Neural cell (in vitro differentiated cells): ENCODE measurements at regions not wholly inside any gene's neighbourhood (a gene's known extent, or its start where the extent isn't known, plus 50 kb on each side); places are given as distances from the start of the nearest gene placed in this dataset.

Experiments used
- H2AFZ ChIP-seq: fragments of 200-600, 300-800 bp; sonication (generic), shearing (Covaris generic); 2 replicates; pipeline ENCODE4 v1.6.0; 2014; ENCODE audit warnings: low read depth, mild to moderate bottlenecking, antibody characterized with exemption, low read length, moderate library complexity
- H3F3A ChIP-seq: fragments of 200-600 bp; shearing (Covaris generic); 2 replicates; pipeline ENCODE4 v1.6.1; 2016; ENCODE audit warnings: mild to moderate bottlenecking, moderate library complexity, mixed read lengths, antibody characterized with exemption, low read length; ENCODE audit not compliant: insufficient read depth, poor library complexity, severe bottlenecking
- H3K27ac ChIP-seq: fragments of 200-600, 300-800 bp; sonication (generic), shearing (Covaris generic); 2 replicates; pipeline ENCODE4 v1.5.1; 2014; ENCODE audit warnings: mild to moderate bottlenecking, low read length, moderate library complexity
- H3K27me3 ChIP-seq: fragments of 300-800, 200-600 bp; sonication (generic), shearing (Covaris generic); 2 replicates; pipeline ENCODE4 v1.6.0; 2014; ENCODE audit warnings: mild to moderate bottlenecking, low read depth, low read length, moderate library complexity; ENCODE audit not compliant: insufficient read depth
- H3K36me3 ChIP-seq: fragments of 300-800, 200-600 bp; sonication (generic), shearing (Covaris generic); 2 replicates; pipeline ENCODE4 v1.5.1; 2014; ENCODE audit warnings: mild to moderate bottlenecking, antibody characterized with exemption, low read length, moderate library complexity; ENCODE audit not compliant: insufficient read depth
- H3K4me2 ChIP-seq: fragments of 300-800, 200-600 bp; sonication (generic), shearing (Covaris generic); 2 replicates; pipeline ENCODE4 v1.6.0; 2014; ENCODE audit warnings: mild to moderate bottlenecking, low read length
- H3K4me3 ChIP-seq: fragments of 300-800, 200-600 bp; sonication (generic), shearing (Covaris generic); 2 replicates; pipeline ENCODE4 v1.5.1; 2014; ENCODE audit warnings: mild to moderate bottlenecking, low read length, moderate library complexity
- H3K79me2 ChIP-seq: fragments of 200-600 bp; shearing (Covaris generic); replicated peaks from 2 replicates; pipeline ENCODE4 v1.6.0; 2014; ENCODE audit warnings: mild to moderate bottlenecking, low read length, moderate library complexity; ENCODE audit not compliant: insufficient read depth
- H3K9ac ChIP-seq: fragments of 300-800, 200-600 bp; sonication (generic), shearing (Covaris generic); 2 replicates; pipeline ENCODE4 v1.6.1; 2016; ENCODE audit warnings: mild to moderate bottlenecking, low read length, mixed read lengths
- H3K9me2 ChIP-seq: fragments of 200-600 bp; shearing (Covaris generic); 2 replicates; pipeline ENCODE4 v1.6.1; 2016; ENCODE audit warnings: mild to moderate bottlenecking, low read length, mixed read lengths; ENCODE audit not compliant: insufficient read depth
- H3K9me3 ChIP-seq: fragments of 200-600, 300-800 bp; sonication (generic), shearing (Covaris generic); 2 replicates; pipeline ENCODE4 v1.6.1; 2016; ENCODE audit warnings: mild to moderate bottlenecking, mixed run types, low read length, moderate library complexity, mixed read lengths
- H4K20me1 ChIP-seq: fragments of 200-600 bp; shearing (Covaris generic); 2 replicates; pipeline ENCODE4 v1.6.1; 2016; ENCODE audit warnings: mild to moderate bottlenecking, mixed run types; ENCODE audit not compliant: insufficient read depth
- CTCF ChIP-seq: fragments of 450-650 bp; IDR thresholded peaks from 2 replicates; pipeline ENCODE4 v1.5.1; 2014; ENCODE audit warnings: antibody characterized with exemption, mild to moderate bottlenecking, moderate library complexity; ENCODE audit not compliant: poor library complexity, severe bottlenecking
- EP300 ChIP-seq: fragments of 450-650 bp; conservative IDR thresholded peaks from 2 replicates; pipeline ENCODE4 v1.6.1; 2014; ENCODE audit warnings: antibody characterized with exemption, mild to moderate bottlenecking, moderate library complexity; ENCODE audit not compliant: poor library complexity, severe bottlenecking
- EZH2 ChIP-seq: fragments of 200-600, 300-800 bp; shearing (Covaris generic), sonication (generic); IDR thresholded peaks from 2 replicates; pipeline ENCODE4 v1.6.1; 2014; ENCODE audit warnings: antibody characterized with exemption, low read length, borderline replicate concordance, mild to moderate bottlenecking; ENCODE audit not compliant: insufficient read depth, poor library complexity, severe bottlenecking
- MXI1 ChIP-seq: fragments of 450-650 bp; conservative IDR thresholded peaks from 2 replicates; pipeline ENCODE4 v1.6.1; 2014; ENCODE audit warnings: antibody characterized with exemption, mild to moderate bottlenecking; ENCODE audit not compliant: poor library complexity, severe bottlenecking
- POLR2AphosphoS5 ChIP-seq: IDR thresholded peaks from 2 replicates; pipeline ENCODE4 v1.6.1; 2012
- RAD21 ChIP-seq: fragments of 450-650 bp; conservative IDR thresholded peaks from 2 replicates; pipeline ENCODE4 v1.6.1; 2014; ENCODE audit warnings: antibody characterized with exemption, mild to moderate bottlenecking, moderate library complexity
- REST ChIP-seq: IDR thresholded peaks from 2 replicates; pipeline ENCODE4 v1.6.1; 2012; ENCODE audit warnings: borderline replicate concordance
- SMC3 ChIP-seq: fragments of 450-650 bp; conservative IDR thresholded peaks from 2 replicates; pipeline ENCODE4 v1.6.1; 2014; ENCODE audit warnings: antibody characterized with exemption, mild to moderate bottlenecking, moderate library complexity; ENCODE audit not compliant: poor library complexity
- TAF1 ChIP-seq: IDR thresholded peaks from 2 replicates; pipeline ENCODE4 v1.6.1; 2012; ENCODE audit warnings: low read depth

GRCh38 chr3:153830552-153830951, 290.6 kb upstream of the ARHGEF26 start:
- no peaks in the 10 kb centered on the region for H3K9me2 ChIP-seq
- no peak overlapping the region for H3K4me2 ChIP-seq
- H4K20me1 ChIP-seq, result no peaks in the 10 kb centered on the region
- no peak overlapping the region for H3K27ac ChIP-seq
- no peak overlapping the region for H3K4me3 ChIP-seq
- no peak overlapping the region for H3K9ac ChIP-seq
- TF ChIP-seq TAF1 (no peak), SMC3 (no peak), MXI1 (no peak), REST (no peak), EP300 (no peak), EZH2 (no peak), POLR2AphosphoS5 (no peak), CTCF (no peak), RAD21 (no peak)
- H3F3A ChIP-seq, result no peaks in the 10 kb centered on the region
- no peaks in the 10 kb centered on the region for H3K36me3 ChIP-seq
- no peaks in the 10 kb centered on the region for H3K27me3 ChIP-seq
- no peaks in the 10 kb centered on the region for H3K79me2 ChIP-seq
- no peak overlapping the region for H2AFZ ChIP-seq
- no peaks in the 10 kb centered on the region for H3K9me3 ChIP-seq

GRCh38 chr3:153835540-153835939, 285.6 kb upstream of the ARHGEF26 start:
- no peak for TF ChIP-seq CTCF
- TF ChIP-seq SMC3, result no peak
- TF ChIP-seq POLR2AphosphoS5, result no peak
- TF ChIP-seq RAD21, result no peak
- no peaks in the 10 kb centered on the region for H4K20me1 ChIP-seq
- no peaks in the 10 kb centered on the region for H3K79me2 ChIP-seq
- H3K4me3 ChIP-seq, result no peak overlapping the region
- no peak overlapping the region for H2AFZ ChIP-seq
- no peaks in the 10 kb centered on the region for H3K36me3 ChIP-seq
- no peak overlapping the region for H3K9ac ChIP-seq
- H3K27ac ChIP-seq, result no peak overlapping the region
- H3K9me3 ChIP-seq, result no peaks in the 10 kb centered on the region
- H3K27me3 ChIP-seq, result no peaks in the 10 kb centered on the region
- no peaks in the 10 kb centered on the region for H3F3A ChIP-seq
- H3K9me2 ChIP-seq, result no peaks in the 10 kb centered on the region
- H3K4me2 ChIP-seq, result no peak overlapping the region
